SK-N-SH (cell line): ENCODE measurements at regions not wholly inside any gene's neighbourhood (a gene's known extent, or its start where the extent isn't known, plus 50 kb on each side); places are given as distances from the start of the nearest gene placed in this dataset.
A peak's percentile ranks its signal among the peaks of the same experiment; 100 is the strongest.

Experiments
- CTCF ChIA-PET: fragments of 300-600, 350-600 bp; formaldehyde crosslinking; extraction: SDS; loops from one replicate; lab custom pipeline; 2021; lab: Yijun Ruan, JAX
- POLR2A ChIA-PET: fragments of 350-600 bp; sonication (Branson Sonifier 250); formaldehyde crosslinking; extraction: SDS; loops from one replicate; lab custom pipeline; 2020; ENCODE audit warnings: antibody characterized with exemption, inconsistent platforms; lab: Yijun Ruan, JAX
- DNase-seq: peaks from one replicate; pipeline ENCODE4 v3.0.0; 2012
- H2AFZ ChIP-seq: fragments of 200-600 bp; sonication (generic); 2 replicates; pipeline ENCODE4 v1.8.1; 2016; ENCODE audit warnings: antibody characterized with exemption, mild to moderate bottlenecking, low read depth
- H3F3A ChIP-seq: fragments of 200-600 bp; sonication (generic); replicated peaks from 2 replicates; pipeline ENCODE3; 2016; ENCODE audit warnings: antibody characterized with exemption, mild to moderate bottlenecking; ENCODE audit not compliant: insufficient read depth
- H3K27ac ChIP-seq, 2 experiments: fragments of 200-500 bp in 1 of 2; fragments of 200-600 bp in 1 of 2; sonication (Bioruptor generic) in 1 of 2; sonication (generic), shearing (Covaris generic) in 1 of 2; 2 replicates each; pipeline versions ENCODE4 v1.5.1 to v1.6.1; 2014 to 2016; ENCODE audit warnings: low read depth in 2 of 2, inconsistent platforms in 1 of 2, low read length in 1 of 2, mild to moderate bottlenecking in 1 of 2, mixed read lengths in 1 of 2
- H3K27me3 ChIP-seq: fragments of 200-600 bp; sonication (generic), shearing (Covaris generic); 2 replicates; pipeline ENCODE4 v1.6.1; 2016; ENCODE audit warnings: mixed run types; ENCODE audit not compliant: insufficient read depth
- H3K36me3 ChIP-seq, 2 experiments: fragments of 200-500 bp in 1 of 2; fragments of 200-600 bp in 1 of 2; sonication (Bioruptor generic) in 1 of 2; sonication (generic) in 1 of 2; replicated peaks in 1 of 2; 2 replicates each; pipeline versions ENCODE3 to v1.5.1; 2014 to 2016; ENCODE audit warnings: low read length in 1 of 2, mild to moderate bottlenecking in 1 of 2; ENCODE audit not compliant: insufficient read depth in 2 of 2, control insufficient read depth in 1 of 2
- H3K4me1 ChIP-seq, 2 experiments: fragments of 200-500 bp in 1 of 2; fragments of 200-600 bp in 1 of 2; sonication (Bioruptor generic) in 1 of 2; sonication (generic), shearing (Covaris generic) in 1 of 2; 2 replicates each; pipeline versions ENCODE4 v1.5.1 to v1.6.1; 2014 to 2016; ENCODE audit warnings: low read depth in 1 of 2, low read length in 1 of 2, mixed run types in 1 of 2; ENCODE audit not compliant: insufficient read depth in 2 of 2, control insufficient read depth in 1 of 2
- H3K4me2 ChIP-seq: fragments of 200-600 bp; sonication (generic), shearing (Covaris generic); 2 replicates; pipeline ENCODE4 v1.6.1; 2017; ENCODE audit warnings: mixed run types
- H3K4me3 ChIP-seq, 2 experiments: fragments of 200-500 bp in 1 of 2; fragments of 200-600 bp in 1 of 2; sonication (Bioruptor generic) in 1 of 2; sonication (generic), shearing (Covaris generic) in 1 of 2; 2 replicates each; pipeline versions ENCODE4 v1.5.1 to v1.8.1; 2014 to 2016; ENCODE audit warnings: low read depth in 2 of 2, inconsistent platforms in 1 of 2, low read length in 1 of 2, mild to moderate bottlenecking in 1 of 2, mixed read lengths in 1 of 2, moderate library complexity in 1 of 2
- H3K79me2 ChIP-seq: fragments of 200-600 bp; sonication (generic); 2 replicates; pipeline ENCODE4 v1.8.1; 2017; ENCODE audit warnings: mild to moderate bottlenecking; ENCODE audit not compliant: insufficient read depth
- H3K9ac ChIP-seq: fragments of 200-600 bp; sonication (generic); 2 replicates; pipeline ENCODE4 v1.6.1; 2017; ENCODE audit warnings: mixed run types
- H3K9me2 ChIP-seq: fragments of 200-600 bp; sonication (generic); 2 replicates; pipeline ENCODE4 v1.6.1; 2017; ENCODE audit warnings: mixed run types
- H3K9me3 ChIP-seq: fragments of 200-600 bp; sonication (generic); 2 replicates; pipeline ENCODE4 v1.6.1; 2017; ENCODE audit warnings: mixed run types, mild to moderate bottlenecking, moderate library complexity
- H4K20me1 ChIP-seq: fragments of 200-600 bp; sonication (generic); 2 replicates; pipeline ENCODE4 v1.6.1; 2017; ENCODE audit warnings: mild to moderate bottlenecking, mixed run types; ENCODE audit not compliant: insufficient read depth
- ELF1 ChIP-seq: IDR thresholded peaks from 2 replicates; pipeline ENCODE4 v1.4.0; 2012
- EP300 ChIP-seq, 2 experiments: IDR thresholded peaks; 2 replicates each; pipeline versions ENCODE4 v1.4.0 to v1.6.1; 2012; ENCODE audit warnings: borderline replicate concordance in 1 of 2, low read depth in 1 of 2, low read length in 1 of 2
- EZH2phosphoT487 ChIP-seq: fragments of 200-600 bp; sonication (generic); IDR thresholded peaks from 2 replicates; pipeline ENCODE4 v1.6.1; 2017; ENCODE audit warnings: low read depth, mixed run types, mild to moderate bottlenecking, antibody characterized with exemption, moderate library complexity, borderline replicate concordance
- FOSL2 ChIP-seq: IDR thresholded peaks from 2 replicates; pipeline ENCODE4 v1.4.0; 2012; ENCODE audit warnings: low read depth, mild to moderate bottlenecking, moderate library complexity, borderline replicate concordance
- FOXJ3 ChIP-seq: sonication (generic); formaldehyde crosslinking; IDR thresholded peaks from 2 replicates; pipeline ENCODE4 v1.5.1; 2020; ENCODE audit warnings: mild to moderate bottlenecking, missing genetic modification reagents
- FOXM1 ChIP-seq: IDR thresholded peaks from 2 replicates; pipeline ENCODE4 v1.4.0; 2012; ENCODE audit warnings: low read depth, mild to moderate bottlenecking
- GATA2 ChIP-seq: sonication (generic); formaldehyde crosslinking; IDR thresholded peaks from 2 replicates; pipeline ENCODE4 v1.5.0; 2020; ENCODE audit warnings: mild to moderate bottlenecking, missing genetic modification reagents
- IRF3 ChIP-seq: fragments of 150-350 bp; IDR thresholded peaks from 2 replicates; pipeline ENCODE4 v1.6.1; 2016; ENCODE audit warnings: mild to moderate bottlenecking, low read depth, low read length
- MAX ChIP-seq: IDR thresholded peaks from 2 replicates; pipeline ENCODE4 v1.4.0; 2012; ENCODE audit warnings: low read depth
- MEF2A ChIP-seq: IDR thresholded peaks from 2 replicates; pipeline ENCODE4 v1.4.0; 2012; ENCODE audit warnings: low read depth, borderline replicate concordance
- MXI1 ChIP-seq: IDR thresholded peaks from 2 replicates; pipeline ENCODE4 v1.6.1; 2012; ENCODE audit warnings: mild to moderate bottlenecking, low read depth, low read length, improper control_type of control experiment
- NFIC ChIP-seq: IDR thresholded peaks from 2 replicates; pipeline ENCODE4 v1.4.0; 2012; ENCODE audit warnings: borderline replicate concordance
- NRF1 ChIP-seq: IDR thresholded peaks from 2 replicates; pipeline ENCODE4 v1.6.1; 2012; ENCODE audit warnings: low read depth, mild to moderate bottlenecking, low read length
- POLR2AphosphoS5 ChIP-seq: IDR thresholded peaks from 2 replicates; pipeline ENCODE4 v1.6.1; 2012; ENCODE audit warnings: low read depth, low read length
- RCOR1 ChIP-seq: fragments of 150-350 bp; IDR thresholded peaks from 2 replicates; pipeline ENCODE4 v1.6.1; 2017; ENCODE audit warnings: antibody characterized with exemption, low read length
- RFX5 ChIP-seq: IDR thresholded peaks from 2 replicates; pipeline ENCODE4 v1.6.1; 2012; ENCODE audit warnings: mild to moderate bottlenecking, improper control_type of control experiment, low read length
- SIN3A ChIP-seq: IDR thresholded peaks from 2 replicates; pipeline ENCODE4 v1.6.1; 2012; ENCODE audit warnings: low read depth, mild to moderate bottlenecking, low read length, moderate library complexity, borderline replicate concordance
- TAF1 ChIP-seq: IDR thresholded peaks from 2 replicates; pipeline ENCODE4 v1.6.1; 2012; ENCODE audit warnings: low read depth, mild to moderate bottlenecking, low read length, moderate library complexity, borderline replicate concordance
- TCF12 ChIP-seq: IDR thresholded peaks from 2 replicates; pipeline ENCODE4 v1.4.0; 2012
- YY1 ChIP-seq: IDR thresholded peaks from 2 replicates; pipeline ENCODE4 v1.4.0; 2012; ENCODE audit warnings: low read depth, mild to moderate bottlenecking
- WGBS: methylation state at CpG from one replicate; pipeline ENCODE4 v1.1.6; 2017; ENCODE audit warnings: low lambda C conversion rate; 5-methylcytosine and 5-hydroxymethylcytosine counted together
- TF ChIP-seq, protein P1 (sequence below): IDR thresholded peaks from 2 replicates; pipeline ENCODE4 v1.6.1; 2012; ENCODE audit warnings: mild to moderate bottlenecking, low read depth, low read length, moderate library complexity
- TF ChIP-seq, protein P2 (sequence below): IDR thresholded peaks from 2 replicates; pipeline ENCODE4 v1.4.0; 2012; ENCODE audit warnings: low read depth, borderline replicate concordance
- TF ChIP-seq, protein P3 (sequence below): IDR thresholded peaks from 2 replicates; pipeline ENCODE4; 2012
- TF ChIP-seq, protein P4 (sequence below): fragments of 150-350 bp; IDR thresholded peaks from 2 replicates; pipeline ENCODE4 v1.6.1; 2017; ENCODE audit warnings: antibody characterized with exemption, low read length, low read depth, borderline replicate concordance

DNA sequence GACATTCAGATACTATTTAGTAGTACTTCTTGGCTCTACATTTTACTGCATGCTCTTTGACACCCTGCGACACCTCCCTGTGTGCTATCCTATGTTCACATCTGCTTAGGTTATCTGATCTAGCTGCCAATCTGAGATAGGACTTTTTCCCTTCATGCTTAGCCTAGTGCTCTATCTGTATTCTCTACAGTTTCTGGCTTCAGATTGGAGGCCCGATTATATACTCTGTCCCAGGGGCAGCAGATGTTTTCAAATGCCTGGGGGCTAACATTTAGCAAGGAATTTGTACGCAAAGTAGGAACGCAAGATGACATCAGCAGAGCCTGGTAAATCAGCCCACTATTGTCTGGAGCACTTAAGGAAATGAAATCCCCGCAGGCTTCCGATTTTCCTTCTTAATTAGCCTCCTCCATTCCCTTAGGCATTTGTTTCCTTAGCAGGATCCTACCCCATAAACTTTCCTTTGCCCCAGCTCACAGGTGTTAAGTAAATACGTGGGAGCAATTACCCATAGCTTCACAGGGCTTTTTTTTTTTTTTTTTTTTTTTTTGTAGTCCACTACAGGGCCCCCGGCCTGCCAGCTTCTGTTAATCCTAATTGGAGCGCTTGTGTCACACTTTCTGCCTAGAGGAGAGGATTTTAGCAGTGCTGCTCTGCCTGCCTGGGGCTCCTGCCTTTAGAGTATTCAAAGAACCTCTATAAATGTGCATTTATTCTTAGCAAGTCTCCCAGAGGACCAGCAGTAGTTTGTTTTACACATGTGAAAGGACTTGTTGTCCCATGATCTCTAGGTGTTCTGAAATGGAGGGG, 61.1 kb upstream of the LPAR1 start:
- H3K27me3 ChIP-seq: no peaks in the 10 kb centered on the region
- H3K27ac ChIP-seq: no peak overlapping the region; a peak in 1 of 4 replicates
- H3K79me2 ChIP-seq: no peaks in the 10 kb centered on the region
- POLR2A ChIA-PET: no interaction called here
- H3K9me3 ChIP-seq: no peaks in the 10 kb centered on the region
- H3K4me2 ChIP-seq: no peak overlapping the region
- no peak overlapping the region for H3K9ac ChIP-seq
- CTCF ChIA-PET: interaction anchor here (1.6 kb wide), 1 partner anchor 16 kb away, joined by 3 read pairs; no protein-coding TSS in a partner anchor
- peak; percentile 6 for DNase-seq
- no peaks in the 10 kb centered on the region for H4K20me1 ChIP-seq
- H3K36me3 ChIP-seq: no peaks in the 10 kb centered on the region
- H2AFZ ChIP-seq: no peak overlapping the region
- no peaks in the 10 kb centered on the region for H3F3A ChIP-seq
- peaks cover 6 to 15% of the 10 kb centered on the region in 2 experiments; a peak in 3 of 4 replicates for H3K4me1 ChIP-seq
- no peaks in the 10 kb centered on the region for H3K9me2 ChIP-seq
- H3K4me3 ChIP-seq: no peak overlapping the region
- WGBS: 66% methylated on average over 9 of the region's 9 CpGs
- TF ChIP-seq EZH2phosphoT487 (no peak), FOSL2 (no peak), MAX (no peak), RFX5 (no peak), ELF1 (no peak), NRF1 (no peak), MXI1 (no peak), EP300 (IDR thresholded peaks at IDR 0.05; ENCODE audit: borderline replicate concordance in 1 of 2, low read depth in 1 of 2, low read length in 1 of 2) (peak in 1 of 2 experiments; percentile 76; a peak in 2 of 4 replicates), IRF3 (no peak), GATA2 (CRISPR knock-in tag) (peak; percentile 92), YY1 (no peak), TCF12 (no peak), POLR2AphosphoS5 (no peak), NFIC (no peak), FOXJ3 (CRISPR knock-in tag) (no peak), TAF1 (no peak), FOXM1 (no peak), SIN3A (no peak), MEF2A (no peak), RCOR1 (peak; percentile 59; the same call in 1 of the 2 replicates)
- TF ChIP-seq, protein P1, sequence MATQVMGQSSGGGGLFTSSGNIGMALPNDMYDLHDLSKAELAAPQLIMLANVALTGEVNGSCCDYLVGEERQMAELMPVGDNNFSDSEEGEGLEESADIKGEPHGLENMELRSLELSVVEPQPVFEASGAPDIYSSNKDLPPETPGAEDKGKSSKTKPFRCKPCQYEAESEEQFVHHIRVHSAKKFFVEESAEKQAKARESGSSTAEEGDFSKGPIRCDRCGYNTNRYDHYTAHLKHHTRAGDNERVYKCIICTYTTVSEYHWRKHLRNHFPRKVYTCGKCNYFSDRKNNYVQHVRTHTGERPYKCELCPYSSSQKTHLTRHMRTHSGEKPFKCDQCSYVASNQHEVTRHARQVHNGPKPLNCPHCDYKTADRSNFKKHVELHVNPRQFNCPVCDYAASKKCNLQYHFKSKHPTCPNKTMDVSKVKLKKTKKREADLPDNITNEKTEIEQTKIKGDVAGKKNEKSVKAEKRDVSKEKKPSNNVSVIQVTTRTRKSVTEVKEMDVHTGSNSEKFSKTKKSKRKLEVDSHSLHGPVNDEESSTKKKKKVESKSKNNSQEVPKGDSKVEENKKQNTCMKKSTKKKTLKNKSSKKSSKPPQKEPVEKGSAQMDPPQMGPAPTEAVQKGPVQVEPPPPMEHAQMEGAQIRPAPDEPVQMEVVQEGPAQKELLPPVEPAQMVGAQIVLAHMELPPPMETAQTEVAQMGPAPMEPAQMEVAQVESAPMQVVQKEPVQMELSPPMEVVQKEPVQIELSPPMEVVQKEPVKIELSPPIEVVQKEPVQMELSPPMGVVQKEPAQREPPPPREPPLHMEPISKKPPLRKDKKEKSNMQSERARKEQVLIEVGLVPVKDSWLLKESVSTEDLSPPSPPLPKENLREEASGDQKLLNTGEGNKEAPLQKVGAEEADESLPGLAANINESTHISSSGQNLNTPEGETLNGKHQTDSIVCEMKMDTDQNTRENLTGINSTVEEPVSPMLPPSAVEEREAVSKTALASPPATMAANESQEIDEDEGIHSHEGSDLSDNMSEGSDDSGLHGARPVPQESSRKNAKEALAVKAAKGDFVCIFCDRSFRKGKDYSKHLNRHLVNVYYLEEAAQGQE: no peak
- TF ChIP-seq, protein P2, sequence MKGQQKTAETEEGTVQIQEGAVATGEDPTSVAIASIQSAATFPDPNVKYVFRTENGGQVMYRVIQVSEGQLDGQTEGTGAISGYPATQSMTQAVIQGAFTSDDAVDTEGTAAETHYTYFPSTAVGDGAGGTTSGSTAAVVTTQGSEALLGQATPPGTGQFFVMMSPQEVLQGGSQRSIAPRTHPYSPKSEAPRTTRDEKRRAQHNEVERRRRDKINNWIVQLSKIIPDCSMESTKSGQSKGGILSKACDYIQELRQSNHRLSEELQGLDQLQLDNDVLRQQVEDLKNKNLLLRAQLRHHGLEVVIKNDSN: no peak
- TF ChIP-seq, protein P3, sequence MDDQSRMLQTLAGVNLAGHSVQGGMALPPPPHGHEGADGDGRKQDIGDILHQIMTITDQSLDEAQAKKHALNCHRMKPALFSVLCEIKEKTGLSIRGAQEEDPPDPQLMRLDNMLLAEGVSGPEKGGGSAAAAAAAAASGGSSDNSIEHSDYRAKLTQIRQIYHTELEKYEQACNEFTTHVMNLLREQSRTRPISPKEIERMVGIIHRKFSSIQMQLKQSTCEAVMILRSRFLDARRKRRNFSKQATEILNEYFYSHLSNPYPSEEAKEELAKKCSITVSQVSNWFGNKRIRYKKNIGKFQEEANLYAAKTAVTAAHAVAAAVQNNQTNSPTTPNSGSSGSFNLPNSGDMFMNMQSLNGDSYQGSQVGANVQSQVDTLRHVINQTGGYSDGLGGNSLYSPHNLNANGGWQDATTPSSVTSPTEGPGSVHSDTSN: no peak
- TF ChIP-seq, protein P4, sequence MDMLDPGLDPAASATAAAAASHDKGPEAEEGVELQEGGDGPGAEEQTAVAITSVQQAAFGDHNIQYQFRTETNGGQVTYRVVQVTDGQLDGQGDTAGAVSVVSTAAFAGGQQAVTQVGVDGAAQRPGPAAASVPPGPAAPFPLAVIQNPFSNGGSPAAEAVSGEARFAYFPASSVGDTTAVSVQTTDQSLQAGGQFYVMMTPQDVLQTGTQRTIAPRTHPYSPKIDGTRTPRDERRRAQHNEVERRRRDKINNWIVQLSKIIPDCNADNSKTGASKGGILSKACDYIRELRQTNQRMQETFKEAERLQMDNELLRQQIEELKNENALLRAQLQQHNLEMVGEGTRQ: no peak
